Activated effector memory CD4-positive, alpha-beta T cell treated with anti-CD3 and anti-CD28 coated beads, Interleukin-2, amount 50 U/mL, for 16 hours (primary cell): ENCODE measurements at regions not wholly inside any gene's neighbourhood (a gene's known extent, or its start where the extent isn't known, plus 50 kb on each side); places are given as distances from the start of the nearest gene placed in this dataset.

Source experiments
- DNase-seq: peaks from one replicate; pipeline ENCODE4 v3.0.0-alpha.2; 2020

DNA sequence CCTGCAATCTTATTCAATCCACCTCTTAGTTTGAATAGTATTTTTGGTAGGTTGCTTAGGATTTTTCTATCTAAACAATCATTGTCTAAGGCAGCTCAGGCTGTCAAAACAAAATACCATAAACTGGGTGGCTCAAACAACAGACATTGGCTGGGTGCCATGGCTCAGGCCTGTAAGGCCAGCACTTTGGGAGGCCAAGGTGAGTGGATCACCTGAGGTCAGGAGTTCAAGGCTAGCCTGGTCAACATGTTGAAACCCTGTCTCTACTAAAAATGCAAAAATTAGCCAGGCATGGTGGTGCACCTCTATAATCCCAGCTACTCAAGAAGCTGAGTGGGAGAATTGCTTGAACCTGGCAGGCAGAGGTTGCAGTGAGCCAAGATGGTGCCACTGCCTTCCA lies 126.7 kb downstream of the CYLD start:
- no peak for DNase-seq

DNA sequence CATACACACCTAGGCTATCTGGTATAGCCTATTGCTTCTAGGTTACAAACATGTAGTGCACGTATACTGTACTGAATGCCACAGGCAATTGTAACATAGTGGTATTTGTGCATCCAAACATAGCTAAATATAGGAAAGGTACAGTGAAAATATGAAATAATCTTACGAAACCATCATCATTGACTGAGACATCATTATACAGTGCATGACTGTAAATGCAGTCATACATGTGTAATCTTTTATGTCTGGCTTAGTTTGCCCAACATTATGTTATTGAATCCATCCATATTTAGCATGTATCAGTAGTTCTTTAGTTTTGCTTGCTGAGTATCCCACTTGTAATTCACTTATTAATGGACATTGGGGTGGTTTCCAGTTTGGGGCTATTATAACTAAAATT lies 124.9 kb downstream of the CYLD start:
- no peak for DNase-seq

DNA sequence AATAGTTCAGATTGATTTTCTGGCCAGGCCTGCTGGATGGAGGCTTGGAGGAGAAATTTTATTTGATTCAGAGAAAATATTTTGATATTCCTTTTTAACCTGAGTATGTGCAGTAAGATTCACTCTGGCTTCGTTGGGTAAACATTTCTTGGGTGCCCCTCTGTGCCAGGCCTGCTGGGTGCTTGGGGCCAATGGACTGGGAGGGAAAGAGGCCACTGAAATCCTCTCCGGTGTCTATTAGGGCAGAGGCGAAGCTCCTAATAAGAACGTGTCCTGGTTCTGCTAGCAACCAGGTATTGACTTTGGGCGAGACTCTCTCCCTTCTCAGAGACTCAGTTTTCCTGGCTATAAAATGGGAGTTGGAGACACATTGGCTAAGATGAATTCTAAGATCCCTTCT lies 122.5 kb downstream of the CYLD start:
- no peak for DNase-seq

DNA sequence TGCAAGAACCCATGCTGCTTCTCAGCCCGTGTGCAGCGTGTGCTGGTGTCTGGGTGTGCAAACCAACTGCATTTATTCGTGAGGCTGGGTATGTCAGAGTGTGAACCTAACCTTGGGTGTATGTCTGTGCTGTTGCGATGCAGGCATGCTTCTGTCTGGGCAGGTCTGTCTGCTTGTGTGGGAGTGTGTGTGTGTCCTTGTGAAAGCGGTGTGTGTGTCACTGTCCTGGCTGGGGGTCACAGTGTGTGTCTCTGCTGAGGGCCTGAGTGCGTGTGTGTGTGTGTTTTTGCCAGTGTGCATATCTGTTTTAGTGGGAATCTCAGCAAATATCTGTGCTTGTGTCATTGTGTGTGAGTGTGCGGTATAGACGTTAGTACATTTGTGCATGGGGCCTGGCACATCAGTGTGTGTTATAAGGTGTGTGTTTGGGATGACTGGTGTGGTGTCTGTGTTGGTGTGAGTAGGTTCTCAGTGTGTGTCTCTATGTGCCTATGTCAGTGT lies 121.8 kb downstream of the CYLD start:
- no peak for DNase-seq

DNA sequence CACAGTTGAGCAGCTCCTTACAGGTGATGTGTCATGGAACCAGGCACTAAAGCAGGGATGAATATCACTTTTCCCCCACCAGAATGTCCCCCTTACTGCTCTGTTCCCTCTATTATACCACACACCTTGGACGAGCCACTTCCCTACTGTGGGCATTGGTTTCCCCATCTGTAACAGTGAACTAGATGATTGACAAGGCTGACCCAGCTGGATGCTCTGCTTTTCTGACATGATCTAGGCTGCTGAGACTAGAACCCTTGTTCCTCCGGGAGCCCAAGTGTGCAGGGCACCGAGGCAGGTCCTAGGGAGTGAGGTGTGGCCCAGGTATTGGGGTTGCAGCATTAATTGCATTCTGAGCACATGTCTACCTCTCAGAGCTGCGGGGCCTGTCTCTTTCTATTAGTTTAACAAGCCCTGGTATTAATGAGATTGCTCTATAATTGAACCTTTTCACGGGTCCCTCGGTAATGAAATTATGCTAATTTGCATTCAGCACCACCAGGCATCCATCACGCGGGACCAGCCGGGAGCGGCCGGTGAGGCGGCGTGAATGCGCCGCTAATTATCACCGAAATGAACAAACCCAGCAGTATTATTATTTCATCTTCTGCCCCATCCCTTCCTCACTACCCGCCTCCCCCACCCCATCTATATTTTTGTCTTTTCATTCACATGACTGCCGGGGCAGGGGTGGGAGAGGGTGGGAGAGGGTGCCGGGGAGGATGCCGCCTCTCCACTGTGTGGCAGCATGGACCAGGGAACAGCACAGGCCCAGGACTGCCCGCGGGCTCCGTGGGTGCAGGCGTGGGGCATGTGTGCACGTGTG lies 121.1 kb downstream of the CYLD start:
- no peak for DNase-seq

DNA sequence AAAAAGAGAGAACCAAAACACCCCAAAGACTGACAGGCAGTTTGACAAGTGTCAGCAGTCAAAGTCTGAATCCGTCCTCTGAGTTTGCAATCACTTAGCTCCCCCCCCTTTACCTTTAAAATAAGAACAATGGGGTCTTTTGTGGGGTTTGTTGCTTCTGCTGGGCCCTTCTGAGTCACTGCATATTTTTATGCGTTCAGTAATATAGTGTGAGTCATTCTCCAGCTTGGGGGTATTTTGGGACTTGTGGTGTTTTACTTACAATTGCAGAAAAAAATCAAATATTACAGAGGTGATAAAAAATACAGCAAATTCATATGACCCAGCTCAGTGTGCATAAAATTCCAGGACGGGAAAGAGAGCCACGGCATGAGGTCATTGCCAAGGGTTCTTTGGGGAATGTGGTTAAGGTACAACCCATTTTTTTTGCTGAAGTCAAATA lies 120.1 kb downstream of the CYLD start:
- DNase-seq, result no peak

DNA sequence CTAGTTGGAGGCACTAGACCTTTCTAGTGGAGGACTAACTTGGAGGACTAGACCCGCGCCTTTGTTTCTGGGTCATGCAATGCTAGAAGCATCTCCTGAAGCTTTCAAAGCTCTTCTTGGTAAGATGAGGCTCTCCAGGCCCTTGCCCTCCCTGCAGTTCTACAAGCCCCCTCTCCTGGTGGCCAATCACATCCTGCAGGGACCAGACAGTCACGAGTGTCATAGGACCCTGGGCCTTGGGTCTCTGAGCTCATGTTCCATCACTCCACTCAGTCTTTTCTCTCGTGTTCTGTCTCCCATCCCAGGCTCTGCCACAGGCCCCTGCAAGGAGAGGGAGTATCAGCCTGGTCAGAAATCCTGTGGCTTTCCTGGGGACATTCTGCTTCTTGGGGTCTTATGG lies 119.6 kb downstream of the CYLD start:
- DNase-seq, result no peak

DNA sequence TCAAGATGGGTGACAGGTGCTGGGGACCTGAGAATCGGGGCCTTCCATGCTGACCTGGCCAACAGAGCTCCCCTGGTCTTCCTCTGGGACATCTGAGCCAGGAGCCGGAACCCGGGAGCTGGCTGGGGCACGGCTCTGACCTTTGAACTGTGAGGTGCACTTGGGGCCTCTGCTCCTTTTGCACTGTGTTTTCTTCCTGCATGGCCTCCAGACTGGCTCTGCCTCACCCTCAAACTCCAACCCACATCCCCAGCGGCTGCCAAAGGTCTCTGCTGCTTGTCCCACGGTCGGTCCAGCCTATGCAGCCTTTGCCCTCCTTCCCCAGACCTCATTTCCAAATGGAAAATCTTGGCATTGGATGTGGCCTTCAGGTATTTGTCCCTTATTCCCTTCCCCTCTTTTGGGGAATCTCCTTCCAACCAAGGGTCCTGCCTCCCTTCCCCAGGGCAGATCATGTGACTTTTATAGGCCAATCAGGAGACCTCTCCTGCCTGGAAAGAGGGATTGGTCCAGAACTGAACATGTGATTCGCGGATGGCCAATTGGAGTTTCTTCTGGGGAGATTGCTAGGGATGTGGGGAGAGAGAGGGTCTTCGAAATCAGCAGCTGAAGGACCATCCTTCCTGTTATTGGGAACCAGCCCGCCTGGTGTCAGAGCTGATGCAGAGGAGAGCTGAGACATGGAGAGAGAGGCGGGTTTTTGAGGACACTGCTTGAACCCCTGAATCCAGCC lies 117.9 kb downstream of the CYLD start:
- DNase-seq, result no peak

DNA sequence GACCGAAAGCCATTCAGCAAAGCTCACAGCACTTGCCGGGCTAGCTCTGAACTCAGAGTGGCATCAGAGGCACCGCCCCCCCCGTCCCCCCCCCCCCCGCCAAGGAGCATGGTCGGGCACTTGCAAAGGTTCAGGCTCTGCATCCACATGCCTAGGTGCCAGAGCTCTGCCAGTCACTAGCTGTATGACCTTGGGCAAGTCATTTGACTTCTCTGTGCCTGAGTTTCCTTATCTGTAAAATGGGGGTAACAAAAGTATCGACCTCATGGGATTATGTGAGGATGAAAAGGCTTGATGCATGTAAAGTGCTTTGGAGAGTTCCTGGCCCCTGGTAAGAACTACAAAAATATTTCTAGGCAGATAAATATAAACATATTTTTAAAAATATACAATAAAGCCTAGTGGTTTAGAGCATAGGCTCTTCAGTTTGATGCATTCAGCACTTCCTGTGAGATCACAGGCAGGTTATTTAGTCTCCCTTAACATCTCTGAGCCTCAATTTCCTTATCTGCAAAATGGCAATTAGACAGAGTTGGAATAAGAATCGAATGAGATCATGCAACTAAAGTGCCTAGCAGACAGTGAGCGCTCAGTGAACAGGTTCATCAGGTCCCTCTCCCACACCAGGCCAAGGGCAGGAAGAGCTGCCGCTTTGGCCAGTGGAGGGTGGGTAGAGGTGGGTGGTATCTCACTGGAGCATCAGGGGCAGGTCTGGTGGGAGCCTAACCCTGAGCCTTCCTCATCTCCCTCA lies 117.2 kb downstream of the CYLD start:
- no peak for DNase-seq

DNA sequence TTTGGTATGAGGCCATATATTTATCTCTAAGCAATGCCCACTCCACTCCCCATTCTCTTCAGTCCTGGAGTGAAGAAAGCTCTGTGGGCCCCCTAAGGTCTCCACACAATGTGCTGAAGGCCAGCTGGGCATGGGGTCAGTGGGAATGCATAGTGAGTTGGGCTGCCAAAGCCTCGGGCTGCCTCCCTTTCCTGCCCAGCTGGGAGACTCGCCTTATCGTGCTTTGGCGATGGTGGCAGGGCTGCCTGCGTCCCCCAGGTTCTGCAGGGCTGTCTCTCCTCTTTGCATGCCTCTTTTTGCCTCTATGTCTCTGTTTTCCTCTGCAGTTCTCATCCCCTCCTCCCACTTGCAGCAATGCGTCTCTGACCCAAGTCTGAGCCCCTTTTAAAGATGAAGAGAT lies 116.5 kb downstream of the CYLD start:
- no peak for DNase-seq

DNA sequence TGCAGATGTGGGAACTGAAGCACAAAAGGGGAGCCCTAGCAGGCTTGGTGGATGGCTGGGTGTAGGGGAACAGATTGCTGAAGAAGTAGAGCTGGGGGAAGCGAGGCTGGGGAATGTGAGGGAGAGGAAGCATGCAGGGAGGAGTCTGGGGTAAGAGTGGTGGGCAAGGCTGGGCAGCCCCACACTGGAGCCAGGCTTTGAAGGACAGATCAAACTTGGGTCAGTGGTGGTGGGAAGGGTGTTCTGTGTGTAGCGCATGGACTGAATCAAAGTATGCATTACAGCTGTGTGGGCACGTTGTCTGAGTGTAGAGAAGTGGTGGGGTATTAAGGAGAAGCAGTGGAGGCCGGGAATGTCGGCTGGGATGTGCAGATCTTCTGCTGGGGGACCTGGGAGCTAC lies 116.0 kb downstream of the CYLD start:
- DNase-seq, result no peak

DNA sequence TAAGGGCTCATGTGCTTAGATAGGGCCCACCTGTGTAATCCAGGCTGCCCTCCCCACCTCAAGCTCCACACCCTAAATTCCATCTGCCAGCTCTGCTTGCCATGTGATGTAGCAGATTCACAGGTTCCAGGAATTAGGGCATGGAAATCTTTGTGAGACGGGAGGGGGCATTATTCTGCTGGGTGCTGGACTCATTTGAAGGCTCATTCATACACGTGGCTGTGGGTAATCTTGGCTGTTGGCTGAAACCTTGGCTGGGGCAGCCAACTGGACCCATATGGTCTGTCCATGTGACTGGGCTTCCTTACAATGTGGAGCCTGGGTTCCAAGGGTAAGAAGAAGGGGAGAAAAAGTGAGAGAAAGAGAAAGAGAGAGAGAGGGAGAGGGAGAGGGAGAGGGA lies 115.1 kb downstream of the CYLD start:
- DNase-seq, result no peak

DNA sequence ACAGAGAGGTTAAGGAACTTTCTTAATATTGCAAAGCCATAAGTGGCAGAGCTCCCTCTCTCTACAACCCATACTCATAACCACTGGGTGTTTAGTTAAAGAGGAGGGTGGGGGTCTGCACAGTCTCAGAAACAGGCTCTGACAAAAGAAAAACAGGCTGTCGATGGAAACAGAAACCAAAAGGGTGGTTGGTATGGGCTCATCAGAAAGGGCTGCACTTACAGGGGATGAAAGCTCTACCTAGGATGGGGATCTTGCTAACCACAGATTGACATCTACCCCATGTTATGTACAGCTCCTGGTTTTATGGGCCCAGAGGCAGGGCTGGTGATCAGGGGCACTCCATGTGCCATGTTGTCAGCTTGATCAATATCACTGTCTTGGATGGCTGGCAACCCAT lies 111.4 kb downstream of the CYLD start:
- no peak for DNase-seq
